ENCODE measurements at regions not wholly inside any gene's neighbourhood (a gene's known extent, or its start where the extent isn't known, plus 50 kb on each side); places are given as distances from the start of the nearest gene placed in this dataset.

- TF ChIP-seq CTCF (IDR thresholded peaks at IDR 0.05; ENCODE audit: insufficient read depth, low read depth, low read length): no peak
- TF ChIP-seq EZH2 (IDR thresholded peaks at IDR 0.05; ENCODE audit: insufficient read depth, low read length): no peak
Observed at GRCh38 chr5:144549580-144549979, 378.9 kb downstream of the KCTD16 start.

Data from astrocyte (in vitro differentiated cells and primary cell).